Keratinocyte (primary cell): ENCODE measurements at regions not wholly inside any gene's neighbourhood (a gene's known extent, or its start where the extent isn't known, plus 50 kb on each side); places are given as distances from the start of the nearest gene placed in this dataset.

Experiments used
- DNase-seq: peaks from one replicate; pipeline ENCODE4 v3.0.0-alpha.2; 2011; ENCODE audit warnings: low read depth, missing footprints, low spot score
- FAIRE-seq: peaks from 2 replicates; lab custom pipeline; 2011; peaks lifted over from hg19 to GRCh38; lab: Jason Lieb, UNC
- H2AFZ ChIP-seq: 2 replicates; pipeline ENCODE4 v1.6.0; 2012; ENCODE audit warnings: low read length, control low read depth, inconsistent platforms; ENCODE audit not compliant: control insufficient read depth
- H3K27ac ChIP-seq: 2 replicates; pipeline ENCODE4 v1.5.1; 2011; ENCODE audit warnings: low read length; ENCODE audit not compliant: control insufficient read depth, insufficient read depth
- H3K27me3 ChIP-seq: 3 replicates; pipeline ENCODE4 v1.6.0; 2011; ENCODE audit warnings: low read length; ENCODE audit not compliant: control insufficient read depth, insufficient read depth; ENCODE audit errors: extremely low read depth
- H3K36me3 ChIP-seq, 2 experiments: 2 replicates in 1 of 2; 3 replicates in 1 of 2; pipeline ENCODE4 v1.5.1; 2011; ENCODE audit warnings: low read length in 2 of 2, mild to moderate bottlenecking in 1 of 2; ENCODE audit not compliant: control insufficient read depth in 2 of 2, insufficient read depth in 2 of 2; ENCODE audit errors: extremely low read depth in 1 of 2
- H3K4me1 ChIP-seq: 3 replicates; pipeline ENCODE4 v1.5.1; 2011; ENCODE audit warnings: low read length; ENCODE audit not compliant: control insufficient read depth, insufficient read depth; ENCODE audit errors: extremely low read depth
- H3K4me2 ChIP-seq: 3 replicates; pipeline ENCODE4 v1.6.0; 2011; ENCODE audit warnings: low read depth, low read length; ENCODE audit not compliant: control insufficient read depth, insufficient read depth; ENCODE audit errors: extremely low read depth
- H3K4me3 ChIP-seq, 3 experiments: fragments of 200-600 bp in 1 of 3; sonication (generic) in 1 of 3; 2 replicates in 2 of 3; 3 replicates in 1 of 3; pipeline ENCODE4 v1.5.1; 2011 to 2016; ENCODE audit warnings: low read length in 3 of 3, mild to moderate bottlenecking in 3 of 3, control low read depth in 2 of 3, inconsistent platforms in 1 of 3, low read depth in 1 of 3, mixed read lengths in 1 of 3, mixed run types in 1 of 3, moderate library complexity in 1 of 3; ENCODE audit not compliant: control insufficient read depth in 2 of 3, insufficient read depth in 2 of 3; ENCODE audit errors: extremely low read depth in 1 of 3
- H3K79me2 ChIP-seq: 2 replicates; pipeline ENCODE4 v1.6.0; 2012; ENCODE audit warnings: low read length; ENCODE audit not compliant: control insufficient read depth, insufficient read depth
- H3K9ac ChIP-seq: 3 replicates; pipeline ENCODE4 v1.6.0; 2011; ENCODE audit warnings: low read length; ENCODE audit not compliant: control insufficient read depth, insufficient read depth; ENCODE audit errors: extremely low read depth
- H3K9me1 ChIP-seq: 3 replicates; pipeline ENCODE4 v1.6.0; 2011; ENCODE audit warnings: low read length; ENCODE audit not compliant: control insufficient read depth, insufficient read depth; ENCODE audit errors: extremely low read depth
- H3K9me3 ChIP-seq: 2 replicates; pipeline ENCODE4 v1.5.1; 2012; ENCODE audit warnings: low read depth, low read length; ENCODE audit not compliant: control insufficient read depth
- H4K20me1 ChIP-seq: 3 replicates; pipeline ENCODE4 v1.6.0; 2011; ENCODE audit warnings: low read length; ENCODE audit not compliant: control insufficient read depth, insufficient read depth; ENCODE audit errors: extremely low read depth
- CTCF ChIP-seq, 3 experiments: IDR thresholded peaks in 1 of 3; conservative IDR thresholded peaks in 1 of 3; optimal IDR thresholded peaks in 1 of 3; 2 replicates in 2 of 3; 3 replicates in 1 of 3; pipeline versions ENCODE3 to v1.5.1; 2011; ENCODE audit warnings: low read length in 3 of 3, mild to moderate bottlenecking in 3 of 3, moderate library complexity in 2 of 3, control low read depth in 1 of 3, inconsistent platforms in 1 of 3; ENCODE audit not compliant: insufficient read depth in 2 of 3; ENCODE audit errors: extremely low read depth in 1 of 3
- EZH2 ChIP-seq: IDR thresholded peaks from one replicate; pipeline ENCODE4 v1.6.1; 2012; ENCODE audit warnings: inconsistent platforms, mild to moderate bottlenecking, low read length, moderate library complexity
- dilution Hi-C: fragments of 300-500 bp; cut with MboI; formaldehyde crosslinking; loops from one replicate; pipeline ENCODE4 v1.7.0; 2020; ENCODE audit warnings: low sequenced_read_pairs; ENCODE audit not compliant: extremely low pct_ligation_motif_present

GRCh38 chr9:71571186-71571585, 197.1 kb downstream of the CEMIP2 start:
- FAIRE-seq (no peak), DNase-seq (no peak)
- Histone ChIP-seq H3K4me2 (no peak overlapping the region), H2AFZ (no peak overlapping the region), H3K9me3 (no peaks in the 10 kb centered on the region), H3K27ac (no peak overlapping the region), H4K20me1 (no peaks in the 10 kb centered on the region), H3K9me1 (no peaks in the 10 kb centered on the region), H3K9ac (no peak overlapping the region), H3K4me1 (no peaks in the 10 kb centered on the region), H3K36me3 (no peaks in the 10 kb centered on the region), H3K4me3 (no peak overlapping the region), H3K79me2 (no peaks in the 10 kb centered on the region), H3K27me3 (no peaks in the 10 kb centered on the region)
- dilution Hi-C loops: no loop called here
- TF ChIP-seq EZH2 (no peak), CTCF (optimal IDR thresholded peaks at IDR 0.05 in 1 of 3, IDR thresholded peaks at IDR 0.05 in 1 of 3, conservative IDR thresholded peaks at IDR 0.05 in 1 of 3; ENCODE audit: extremely low read depth in 1 of 3, insufficient read depth in 2 of 3, low read length in 3 of 3) (no peak)

GRCh38 chr9:71567890-71568289, 200.4 kb downstream of the CEMIP2 start:
- Histone ChIP-seq H2AFZ (no peak overlapping the region), H3K9me1 (no peaks in the 10 kb centered on the region), H3K4me1 (no peaks in the 10 kb centered on the region), H3K9ac (no peak overlapping the region), H3K4me2 (no peak overlapping the region), H3K4me3 (no peak overlapping the region), H4K20me1 (no peaks in the 10 kb centered on the region), H3K27ac (no peak overlapping the region), H3K9me3 (no peaks in the 10 kb centered on the region), H3K36me3 (no peaks in the 10 kb centered on the region), H3K79me2 (no peaks in the 10 kb centered on the region), H3K27me3 (no peaks in the 10 kb centered on the region)
- FAIRE-seq (no peak), DNase-seq (no peak)
- dilution Hi-C loops: no loop called here
- TF ChIP-seq EZH2 (no peak), CTCF (optimal IDR thresholded peaks at IDR 0.05 in 1 of 3, IDR thresholded peaks at IDR 0.05 in 1 of 3, conservative IDR thresholded peaks at IDR 0.05 in 1 of 3; ENCODE audit: extremely low read depth in 1 of 3, insufficient read depth in 2 of 3, low read length in 3 of 3) (no peak)
